ENCODE measurements at regions not wholly inside any gene's neighbourhood (a gene's known extent, or its start where the extent isn't known, plus 50 kb on each side); places are given as distances from the start of the nearest gene placed in this dataset.

GRCh38 chr11:127656116-127656836, 655.7 kb upstream of the KIRREL3 start:
- CTCF ChIA-PET, result no interaction called here
- no peaks in the 10 kb centered on the region for H3K27me3 Mint-ChIP-seq (ENCODE audit: low read depth)
- no peak overlapping the region for H3K4me3 Mint-ChIP-seq
- no peak for DNase-seq
- H3K27ac Mint-ChIP-seq, result no peak overlapping the region
- intact Hi-C loops (cut with micrococcal nuclease), result no loop called here
- H3K4me1 Mint-ChIP-seq (ENCODE audit: low read depth), result no peaks in the 10 kb centered on the region
- H3K36me3 Mint-ChIP-seq (ENCODE audit: low read depth), result no peaks in the 10 kb centered on the region
- H3K9me3 Mint-ChIP-seq, result peaks cover 2% of the 10 kb centered on the region

DNA sequence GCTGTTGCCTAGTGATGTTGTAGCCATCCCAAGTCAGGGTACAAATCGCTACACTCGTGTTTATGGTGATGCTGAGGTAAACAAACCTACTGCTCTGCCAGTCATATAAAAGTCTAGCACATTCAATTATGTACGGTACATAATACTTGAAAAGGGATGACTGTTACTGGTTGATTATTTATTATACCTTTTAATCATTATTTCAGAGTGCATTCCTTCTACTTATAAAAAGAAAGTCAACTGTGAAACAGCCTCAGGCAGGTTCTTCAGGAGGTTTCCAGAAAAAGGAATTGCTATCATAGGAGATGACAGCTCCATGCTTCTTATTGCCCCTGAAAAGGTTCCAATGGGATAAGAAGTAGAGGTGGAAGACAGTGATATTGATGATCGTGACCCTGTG, 652.5 kb upstream of the KIRREL3 start:
- no peaks in the 10 kb centered on the region for H3K9me3 Mint-ChIP-seq
- H3K27me3 Mint-ChIP-seq (ENCODE audit: low read depth), result no peaks in the 10 kb centered on the region
- CTCF ChIA-PET, result no interaction called here
- no peaks in the 10 kb centered on the region for H3K36me3 Mint-ChIP-seq (ENCODE audit: low read depth)
- H3K4me3 Mint-ChIP-seq, result no peak overlapping the region
- no peak for DNase-seq
- H3K27ac Mint-ChIP-seq, result no peak overlapping the region
- H3K4me1 Mint-ChIP-seq (ENCODE audit: low read depth), result no peaks in the 10 kb centered on the region
- intact Hi-C loops (cut with micrococcal nuclease), result no loop called here

DNA sequence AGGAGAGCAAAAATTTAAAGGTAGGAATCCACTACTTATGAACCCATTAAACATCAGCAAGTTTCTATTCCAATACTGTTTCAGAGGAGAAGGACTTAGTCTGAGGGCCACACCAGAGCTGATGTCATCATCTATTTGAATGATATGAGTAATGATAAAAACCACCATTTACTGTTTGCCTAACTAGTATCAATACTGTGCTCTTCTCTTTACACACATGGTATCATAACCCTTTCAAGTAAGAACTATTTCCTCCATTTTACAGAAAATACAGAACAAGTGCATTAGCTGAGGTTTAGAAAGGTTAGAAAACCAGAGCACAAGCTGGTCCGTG, 651.3 kb upstream of the KIRREL3 start:
- H3K36me3 Mint-ChIP-seq (ENCODE audit: low read depth), result no peaks in the 10 kb centered on the region
- no peak for DNase-seq
- H3K27me3 Mint-ChIP-seq (ENCODE audit: low read depth), result no peaks in the 10 kb centered on the region
- no peaks in the 10 kb centered on the region for H3K9me3 Mint-ChIP-seq
- no peak overlapping the region for H3K4me3 Mint-ChIP-seq
- no peaks in the 10 kb centered on the region for H3K4me1 Mint-ChIP-seq (ENCODE audit: low read depth)
- intact Hi-C loops (cut with micrococcal nuclease), result no loop called here
- CTCF ChIA-PET, result no interaction called here
- no peak overlapping the region for H3K27ac Mint-ChIP-seq

GRCh38 chr11:127651175-127651887, 650.8 kb upstream of the KIRREL3 start:
- no peak for DNase-seq
- intact Hi-C loops (cut with micrococcal nuclease), result no loop called here
- H3K27ac Mint-ChIP-seq, result no peak overlapping the region
- H3K36me3 Mint-ChIP-seq (ENCODE audit: low read depth), result no peaks in the 10 kb centered on the region
- H3K4me1 Mint-ChIP-seq (ENCODE audit: low read depth), result no peaks in the 10 kb centered on the region
- CTCF ChIA-PET, result no interaction called here
- no peaks in the 10 kb centered on the region for H3K27me3 Mint-ChIP-seq (ENCODE audit: low read depth)
- no peak overlapping the region for H3K4me3 Mint-ChIP-seq
- no peaks in the 10 kb centered on the region for H3K9me3 Mint-ChIP-seq

DNA sequence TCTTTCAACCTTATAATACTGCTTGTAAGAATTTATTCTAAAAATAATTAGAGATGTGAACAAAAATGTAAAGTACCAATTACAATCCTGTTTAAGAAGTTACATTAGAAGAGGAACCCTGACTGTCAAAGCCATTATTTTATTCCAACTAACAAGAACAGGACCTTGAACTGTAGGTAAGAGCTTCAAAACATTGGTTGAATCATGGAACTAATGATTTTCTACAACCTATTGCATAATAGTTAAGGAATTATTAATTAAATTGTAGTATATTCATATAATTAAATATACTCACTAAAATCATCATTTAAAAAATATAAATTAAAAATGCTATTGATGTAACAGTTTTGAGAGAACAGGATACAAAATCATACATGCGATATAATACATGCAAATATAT, 649.4 kb upstream of the KIRREL3 start:
- H3K27ac Mint-ChIP-seq, result no peak overlapping the region
- no peaks in the 10 kb centered on the region for H3K4me1 Mint-ChIP-seq (ENCODE audit: low read depth)
- no peak for DNase-seq
- H3K36me3 Mint-ChIP-seq (ENCODE audit: low read depth), result no peaks in the 10 kb centered on the region
- H3K27me3 Mint-ChIP-seq (ENCODE audit: low read depth), result no peaks in the 10 kb centered on the region
- no peak overlapping the region for H3K4me3 Mint-ChIP-seq
- intact Hi-C loops (cut with micrococcal nuclease), result no loop called here
- H3K9me3 Mint-ChIP-seq, result no peaks in the 10 kb centered on the region
- CTCF ChIA-PET, result no interaction called here

DNA sequence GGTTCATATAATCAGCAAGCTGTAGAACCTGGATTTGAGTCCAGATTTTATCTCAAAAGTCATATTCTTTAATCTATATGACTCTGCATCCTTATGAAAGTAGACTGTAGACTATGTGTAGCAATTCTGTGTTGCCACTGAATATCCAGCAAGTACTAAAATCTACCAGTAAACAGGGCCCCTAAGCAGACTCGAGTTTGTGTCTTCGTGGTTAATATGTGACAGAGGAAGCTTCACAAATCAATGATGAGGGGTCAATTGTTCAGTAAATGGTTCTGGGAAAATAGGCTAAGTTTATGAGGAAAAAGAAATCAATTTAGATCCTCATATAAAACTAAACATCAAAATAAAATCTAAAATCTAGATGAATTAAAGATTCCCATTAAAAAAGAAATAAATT, 648.5 kb upstream of the KIRREL3 start:
- Mint-ChIP-seq H3K27ac (no peak overlapping the region), H3K9me3 (no peaks in the 10 kb centered on the region), H3K36me3 (ENCODE audit: low read depth) (no peaks in the 10 kb centered on the region), H3K27me3 (ENCODE audit: low read depth) (no peaks in the 10 kb centered on the region), H3K4me3 (no peak overlapping the region), H3K4me1 (ENCODE audit: low read depth) (no peaks in the 10 kb centered on the region)
- CTCF ChIA-PET, result no interaction called here
- intact Hi-C loops (cut with micrococcal nuclease), result no loop called here
- no peak for DNase-seq

DNA sequence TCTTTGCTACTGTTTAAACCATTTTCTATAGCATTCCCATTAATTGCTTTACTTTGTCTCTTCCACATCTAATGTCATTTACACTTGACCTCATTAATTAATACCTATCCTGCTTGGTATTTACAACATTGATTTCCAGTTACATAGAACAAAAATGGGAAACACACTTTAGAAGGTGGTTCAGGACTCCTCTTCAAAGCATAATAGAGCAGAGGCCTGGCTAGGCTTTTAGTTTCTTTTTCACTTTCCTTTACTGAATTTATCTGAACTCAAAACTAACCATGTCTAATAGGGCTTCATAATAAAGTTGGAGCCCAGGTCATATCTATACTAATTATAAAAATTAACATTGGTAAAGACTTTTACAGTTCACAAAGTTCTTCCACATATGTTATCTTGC, 648.0 kb upstream of the KIRREL3 start:
- no peaks in the 10 kb centered on the region for H3K36me3 Mint-ChIP-seq (ENCODE audit: low read depth)
- CTCF ChIA-PET, result no interaction called here

GRCh38 chr11:127644366-127644765, 643.8 kb upstream of the KIRREL3 start:
- no peak for DNase-seq
- no peaks in the 10 kb centered on the region for H3K9me3 Mint-ChIP-seq
- CTCF ChIA-PET, result no interaction called here
- no peaks in the 10 kb centered on the region for H3K36me3 Mint-ChIP-seq (ENCODE audit: low read depth)
- no peak overlapping the region for H3K4me3 Mint-ChIP-seq
- no peaks in the 10 kb centered on the region for H3K4me1 Mint-ChIP-seq (ENCODE audit: low read depth)
- H3K27me3 Mint-ChIP-seq (ENCODE audit: low read depth), result no peaks in the 10 kb centered on the region
- no peak overlapping the region for H3K27ac Mint-ChIP-seq
- intact Hi-C loops (cut with micrococcal nuclease), result no loop called here

More for the DNA sequence above, 648.0 kb upstream of the KIRREL3 start:
- no peak for DNase-seq
- Mint-ChIP-seq H3K4me3 (no peak overlapping the region), H3K4me1 (ENCODE audit: low read depth) (no peaks in the 10 kb centered on the region), H3K9me3 (no peaks in the 10 kb centered on the region), H3K27me3 (ENCODE audit: low read depth) (no peaks in the 10 kb centered on the region), H3K27ac (no peak overlapping the region)
- intact Hi-C loops (cut with micrococcal nuclease), result no loop called here

GRCh38 chr11:127643268-127644058, 642.9 kb upstream of the KIRREL3 start:
- Mint-ChIP-seq H3K9me3 (no peaks in the 10 kb centered on the region), H3K36me3 (ENCODE audit: low read depth) (no peaks in the 10 kb centered on the region), H3K27ac (no peak overlapping the region), H3K4me1 (ENCODE audit: low read depth) (no peaks in the 10 kb centered on the region), H3K4me3 (no peak overlapping the region), H3K27me3 (ENCODE audit: low read depth) (no peaks in the 10 kb centered on the region)
- intact Hi-C loops (cut with micrococcal nuclease), result no loop called here
- DNase-seq, result no peak
- CTCF ChIA-PET, result no interaction called here

DNA sequence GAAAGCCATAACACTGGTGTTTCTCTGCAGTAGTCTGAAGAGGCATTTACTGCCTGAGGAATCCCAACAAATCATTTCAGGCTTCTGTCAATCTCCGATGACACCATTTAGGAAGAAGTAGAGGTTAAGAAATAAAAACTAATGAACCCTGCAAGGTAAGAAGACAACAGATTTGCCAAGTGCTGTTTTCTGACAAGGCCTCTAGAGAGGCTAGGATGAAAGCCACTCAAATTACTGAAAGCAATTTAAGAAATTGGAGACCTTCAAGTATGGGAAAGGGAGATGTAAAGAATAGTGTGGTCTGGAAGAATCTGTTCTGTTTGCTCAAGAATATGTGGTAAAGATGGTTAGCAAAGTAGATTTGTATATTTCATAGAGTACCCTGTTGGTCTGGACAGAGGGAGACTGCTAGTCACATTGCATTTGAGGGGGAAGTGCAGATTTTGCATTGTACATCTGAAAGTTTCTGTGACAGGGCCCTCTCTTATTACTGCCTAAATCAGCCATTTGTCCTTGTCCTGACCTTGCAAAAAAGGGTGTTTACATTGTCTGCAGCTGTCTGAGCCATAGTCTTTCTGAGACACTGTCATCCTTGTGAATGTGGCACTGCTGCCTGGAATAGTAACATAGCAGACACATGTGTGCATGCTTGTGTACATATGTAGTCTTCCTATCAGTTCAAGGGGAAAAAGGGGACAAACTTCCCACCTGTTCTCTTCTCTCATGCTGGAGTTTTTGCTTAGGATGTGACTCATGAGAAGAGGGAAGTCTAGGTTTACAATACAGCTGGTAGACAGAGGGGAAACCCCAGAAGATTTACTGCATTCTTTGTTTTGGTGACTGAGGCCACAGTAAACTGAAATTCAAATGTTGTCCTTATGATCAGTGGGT, 640.2 kb upstream of the KIRREL3 start:
- no peak for DNase-seq
- intact Hi-C loops (cut with micrococcal nuclease), result no loop called here
- no peak overlapping the region for H3K27ac Mint-ChIP-seq
- no peaks in the 10 kb centered on the region for H3K27me3 Mint-ChIP-seq (ENCODE audit: low read depth)
- no peaks in the 10 kb centered on the region for H3K4me1 Mint-ChIP-seq (ENCODE audit: low read depth)
- H3K36me3 Mint-ChIP-seq (ENCODE audit: low read depth), result no peaks in the 10 kb centered on the region
- no peaks in the 10 kb centered on the region for H3K9me3 Mint-ChIP-seq
- H3K4me3 Mint-ChIP-seq, result no peak overlapping the region
- CTCF ChIA-PET, result no interaction called here

- Mint-ChIP-seq H3K9me3 (no peaks in the 10 kb centered on the region), H3K36me3 (ENCODE audit: low read depth) (no peaks in the 10 kb centered on the region), H3K4me1 (ENCODE audit: low read depth) (no peaks in the 10 kb centered on the region), H3K27ac (no peak overlapping the region), H3K4me3 (no peak overlapping the region), H3K27me3 (ENCODE audit: low read depth) (no peaks in the 10 kb centered on the region)
- intact Hi-C loops (cut with micrococcal nuclease), result no loop called here
- CTCF ChIA-PET, result no interaction called here
- no peak for DNase-seq
Measured at GRCh38 chr11:127639916-127640315, 639.3 kb upstream of the KIRREL3 start.

- no peaks in the 10 kb centered on the region for H3K27me3 Mint-ChIP-seq (ENCODE audit: low read depth)
- H3K4me1 Mint-ChIP-seq (ENCODE audit: low read depth), result no peaks in the 10 kb centered on the region
- intact Hi-C loops (cut with micrococcal nuclease), result no loop called here
- no peak overlapping the region for H3K27ac Mint-ChIP-seq
- no peaks in the 10 kb centered on the region for H3K36me3 Mint-ChIP-seq (ENCODE audit: low read depth)
- no peak for DNase-seq
- CTCF ChIA-PET, result no interaction called here
- H3K4me3 Mint-ChIP-seq, result no peak overlapping the region
- no peaks in the 10 kb centered on the region for H3K9me3 Mint-ChIP-seq
Measured at GRCh38 chr11:127632976-127633680, 632.6 kb upstream of the KIRREL3 start.

Data from activated naive CD4-positive, alpha-beta T cell treated with anti-CD3 and anti-CD28 coated beads for 36 hours (primary cell).